Astrocyte of the cerebellum (primary cell): ENCODE measurements at regions not wholly inside any gene's neighbourhood (a gene's known extent, or its start where the extent isn't known, plus 50 kb on each side); places are given as distances from the start of the nearest gene placed in this dataset.
"Not testable (repeated sequence)": the region's sequence is repeated elsewhere in the genome, so short reads cannot be mapped to it uniquely, and the experiment has no call there.

Source experiments
- DNase-seq: peaks from one replicate; pipeline ENCODE4 v3.0.0-alpha.2; 2011; ENCODE audit warnings: low read depth
- H3K4me3 ChIP-seq: 2 replicates; pipeline ENCODE4 v1.5.1; 2011; ENCODE audit warnings: mild to moderate bottlenecking, low read depth, low read length, moderate library complexity
- in situ Hi-C: cut with HindIII; loops from 2 replicates; pipeline ENCODE4 v1.10.0; 2017; ENCODE audit warnings: low sequenced_read_pairs
- TF ChIP-seq, protein P1 (sequence below): IDR thresholded peaks from 2 replicates; pipeline ENCODE4 v1.5.1; 2012; ENCODE audit warnings: low read length, low read depth, moderate library complexity, mild to moderate bottlenecking; ENCODE audit errors: missing control alignments

DNA sequence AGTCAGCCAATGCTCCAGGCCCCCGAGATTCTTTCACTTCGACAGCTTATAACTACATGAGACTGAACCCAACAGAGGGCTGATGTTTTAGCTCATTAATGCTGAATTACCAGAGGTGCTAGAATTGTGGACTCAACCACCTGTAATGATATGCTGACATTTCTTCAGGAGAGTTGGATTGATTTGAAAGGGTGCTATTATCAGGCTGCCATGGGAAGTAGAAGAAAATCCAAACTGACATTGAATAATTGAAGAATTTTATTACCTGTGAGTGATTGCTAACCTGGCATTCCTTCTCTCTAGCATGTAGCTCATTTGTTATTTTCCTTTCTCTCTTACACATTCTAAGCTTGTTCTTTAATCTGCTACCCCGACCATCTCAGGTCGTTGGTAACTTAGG, 488.8 kb downstream of the PID1 start:
- TF ChIP-seq, protein P1, sequence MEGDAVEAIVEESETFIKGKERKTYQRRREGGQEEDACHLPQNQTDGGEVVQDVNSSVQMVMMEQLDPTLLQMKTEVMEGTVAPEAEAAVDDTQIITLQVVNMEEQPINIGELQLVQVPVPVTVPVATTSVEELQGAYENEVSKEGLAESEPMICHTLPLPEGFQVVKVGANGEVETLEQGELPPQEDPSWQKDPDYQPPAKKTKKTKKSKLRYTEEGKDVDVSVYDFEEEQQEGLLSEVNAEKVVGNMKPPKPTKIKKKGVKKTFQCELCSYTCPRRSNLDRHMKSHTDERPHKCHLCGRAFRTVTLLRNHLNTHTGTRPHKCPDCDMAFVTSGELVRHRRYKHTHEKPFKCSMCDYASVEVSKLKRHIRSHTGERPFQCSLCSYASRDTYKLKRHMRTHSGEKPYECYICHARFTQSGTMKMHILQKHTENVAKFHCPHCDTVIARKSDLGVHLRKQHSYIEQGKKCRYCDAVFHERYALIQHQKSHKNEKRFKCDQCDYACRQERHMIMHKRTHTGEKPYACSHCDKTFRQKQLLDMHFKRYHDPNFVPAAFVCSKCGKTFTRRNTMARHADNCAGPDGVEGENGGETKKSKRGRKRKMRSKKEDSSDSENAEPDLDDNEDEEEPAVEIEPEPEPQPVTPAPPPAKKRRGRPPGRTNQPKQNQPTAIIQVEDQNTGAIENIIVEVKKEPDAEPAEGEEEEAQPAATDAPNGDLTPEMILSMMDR = no peak
- in situ Hi-C loops = no loop called here
- DNase-seq = no peak
- no peak overlapping the region for H3K4me3 ChIP-seq

DNA sequence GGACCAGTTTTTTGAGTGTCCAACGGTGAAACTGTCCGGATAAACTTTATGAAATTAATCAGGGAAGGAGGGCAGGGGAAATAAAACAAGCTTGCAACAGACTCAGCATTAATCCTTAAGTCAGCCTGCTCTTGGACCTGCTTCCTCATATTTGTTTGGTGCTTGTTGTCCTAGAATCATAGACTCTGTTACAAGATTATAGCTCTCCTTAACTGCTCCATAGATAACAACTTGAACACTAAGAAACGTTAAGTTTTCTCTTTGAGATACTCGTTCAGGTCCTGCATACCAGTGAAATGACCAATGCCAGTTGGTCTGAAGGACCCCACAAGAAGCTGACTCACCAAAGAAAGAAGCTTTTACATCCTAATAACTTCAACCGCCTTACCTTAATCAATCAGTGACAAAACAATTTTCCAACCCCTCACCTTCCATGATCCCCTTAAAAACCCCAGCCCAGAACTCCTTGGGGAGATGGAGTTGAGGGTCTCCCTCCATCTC, 493.2 kb downstream of the PID1 start:
- in situ Hi-C loops = no loop called here
- no peak overlapping the region for H3K4me3 ChIP-seq
- DNase-seq = no peak
- TF ChIP-seq, protein P1 = no peak

DNA sequence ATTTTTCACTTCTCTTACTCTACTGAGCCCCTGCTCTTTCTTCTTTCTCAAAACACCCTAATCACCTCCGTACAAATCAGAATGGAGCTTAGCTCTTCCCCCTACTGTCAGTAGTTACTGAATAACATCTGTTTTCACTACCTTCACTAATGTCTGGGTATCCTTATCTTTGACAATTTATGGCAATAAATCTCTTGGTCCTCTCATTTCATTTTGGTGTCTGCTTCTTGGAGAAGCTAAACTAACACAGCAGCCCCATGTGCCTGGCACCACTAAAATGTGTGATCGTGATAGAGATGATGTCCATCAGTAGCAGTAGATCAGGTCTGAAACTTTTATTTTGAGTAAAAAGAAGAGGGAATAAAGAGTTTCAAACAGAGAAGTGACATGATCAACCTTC, 496.5 kb downstream of the PID1 start:
- DNase-seq = no peak
- no peak overlapping the region for H3K4me3 ChIP-seq
- TF ChIP-seq, protein P1 = no peak
- in situ Hi-C loops = no loop called here

DNA sequence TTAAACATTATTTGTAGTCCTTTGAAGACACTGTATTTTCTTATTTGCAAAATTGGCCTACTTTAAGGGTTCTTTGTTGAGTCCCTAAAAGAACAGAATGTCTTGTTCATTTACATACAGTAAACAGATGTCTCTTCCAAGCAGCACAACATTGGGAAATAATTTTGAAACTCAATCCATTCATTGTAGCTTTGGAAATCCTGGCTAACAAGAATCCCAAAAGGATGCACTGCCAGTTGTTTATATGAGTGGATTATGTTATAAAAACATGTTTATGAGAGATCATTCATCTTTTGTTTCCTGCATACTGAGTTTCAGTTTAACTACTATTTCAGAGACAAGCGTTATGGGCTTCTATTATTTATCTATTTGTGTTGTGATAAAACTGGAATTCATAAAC, 499.3 kb downstream of the PID1 start:
- DNase-seq = no peak
- no peak overlapping the region for H3K4me3 ChIP-seq
- TF ChIP-seq, protein P1 = no peak
- in situ Hi-C loops = no loop called here

DNA sequence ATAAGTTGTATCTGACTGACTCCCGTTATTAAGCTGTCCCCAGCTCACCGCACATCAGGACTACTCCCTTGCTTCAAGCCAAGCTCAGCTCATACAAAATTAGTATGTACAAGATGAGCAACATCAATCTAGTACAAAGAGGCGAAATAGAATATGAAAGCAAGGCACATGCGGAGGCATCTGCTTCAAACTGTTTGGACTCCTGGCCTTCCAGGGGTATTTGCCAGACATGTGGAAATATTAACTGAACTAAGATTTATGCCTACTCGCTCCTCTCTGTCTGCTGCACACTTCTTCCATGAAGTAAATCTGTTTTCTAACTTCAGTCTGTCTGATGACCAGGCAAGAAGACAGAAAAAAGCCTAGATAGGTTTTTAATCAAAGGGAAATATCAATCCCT, 499.8 kb downstream of the PID1 start:
- no peak for DNase-seq
- in situ Hi-C loops = no loop called here
- TF ChIP-seq, protein P1 = no peak
- H3K4me3 ChIP-seq = no peak overlapping the region

DNA sequence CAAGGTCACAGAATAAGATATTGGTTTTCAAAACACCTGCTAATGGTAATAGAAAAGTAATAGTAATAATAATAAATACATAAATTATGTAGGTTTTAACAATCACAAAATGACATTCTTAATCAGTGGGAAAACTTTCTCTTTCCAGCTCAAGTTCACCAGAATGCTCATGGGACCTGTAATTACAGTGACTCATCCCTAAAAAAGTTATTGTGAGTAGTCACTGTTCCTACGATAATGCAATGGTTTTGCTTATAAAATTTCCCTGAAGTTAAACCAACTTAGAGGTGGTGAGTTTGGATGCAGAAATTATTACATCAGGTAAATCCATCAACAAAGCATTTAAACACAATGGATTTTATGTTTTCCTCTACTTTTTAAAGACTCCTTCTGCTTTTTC, 502.3 kb downstream of the PID1 start:
- TF ChIP-seq, protein P1 = no peak
- DNase-seq = peak; percentile 67
- in situ Hi-C loops = no loop called here
- H3K4me3 ChIP-seq = no peak overlapping the region

DNA sequence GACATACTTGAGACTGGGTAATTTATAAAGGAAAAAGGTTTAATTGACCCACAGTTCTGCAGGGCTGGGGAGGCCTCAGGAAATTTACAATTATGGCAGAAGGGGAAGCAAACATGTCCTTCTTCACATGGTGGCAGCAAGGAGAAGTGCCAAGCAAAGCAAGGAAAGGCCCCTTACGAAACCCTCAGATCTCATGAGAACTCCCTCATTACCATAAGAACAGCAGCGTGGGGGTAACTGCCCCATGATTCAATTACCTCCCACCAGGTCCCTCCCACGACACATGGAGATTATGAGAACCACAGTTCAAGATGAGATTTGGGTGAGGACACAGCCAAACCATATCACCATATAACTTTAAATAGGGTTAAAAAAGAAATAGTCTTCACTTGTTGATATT, 502.9 kb downstream of the PID1 start:
- H3K4me3 ChIP-seq, DNase-seq, in situ Hi-C loops: not testable (repeated sequence)
